Hematopoietic multipotent progenitor cell treated with erythropoietin and hydrocortisone succinate and interleukin-3 and kit ligand, for 4 days (in vitro differentiated cells): ENCODE measurements at regions not wholly inside any gene's neighbourhood (a gene's known extent, or its start where the extent isn't known, plus 50 kb on each side); places are given as distances from the start of the nearest gene placed in this dataset.

Experiments used
- DNase-seq: peaks from one replicate; pipeline ENCODE4 v3.0.0-alpha.2; 2015

DNA sequence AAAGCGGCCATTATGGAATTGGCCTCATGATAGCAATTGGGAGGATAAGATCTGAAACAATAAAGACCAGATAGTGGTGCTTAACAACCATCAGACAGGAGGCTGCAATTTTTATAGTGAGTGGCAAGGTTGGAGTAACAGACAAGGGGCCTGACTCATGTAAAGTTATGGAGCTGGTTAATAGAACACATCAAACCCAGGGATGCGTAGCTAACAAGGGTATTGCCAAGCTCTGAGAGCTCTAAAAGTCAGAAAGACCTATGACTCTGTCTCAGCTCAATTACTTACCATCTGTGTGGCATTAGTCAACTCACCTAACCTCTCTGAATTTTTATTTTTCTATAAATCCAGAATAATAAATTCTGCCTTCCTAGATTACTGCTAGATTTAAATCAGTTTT lies 1731.5 kb upstream of the FLRT2 start:
- DNase-seq = no peak

DNA sequence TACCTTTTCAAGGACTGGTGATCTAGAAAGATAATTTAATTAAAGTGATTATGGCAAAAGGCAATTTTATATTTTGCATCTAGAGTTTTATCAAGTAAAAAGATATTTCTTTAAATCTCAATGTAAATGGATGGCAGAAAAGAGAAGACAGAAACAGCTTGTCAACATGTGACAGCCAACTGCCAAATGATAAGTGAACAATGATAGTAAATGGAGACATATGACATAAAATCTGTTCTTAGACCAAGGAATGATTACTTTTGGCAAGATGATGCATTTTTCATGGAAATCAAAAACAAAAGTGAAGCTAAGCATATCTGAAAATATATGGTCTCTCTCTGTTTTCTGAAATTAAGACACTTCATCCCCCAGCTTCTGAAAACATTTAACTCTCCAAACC lies 1730.7 kb upstream of the FLRT2 start:
- no peak for DNase-seq

DNA sequence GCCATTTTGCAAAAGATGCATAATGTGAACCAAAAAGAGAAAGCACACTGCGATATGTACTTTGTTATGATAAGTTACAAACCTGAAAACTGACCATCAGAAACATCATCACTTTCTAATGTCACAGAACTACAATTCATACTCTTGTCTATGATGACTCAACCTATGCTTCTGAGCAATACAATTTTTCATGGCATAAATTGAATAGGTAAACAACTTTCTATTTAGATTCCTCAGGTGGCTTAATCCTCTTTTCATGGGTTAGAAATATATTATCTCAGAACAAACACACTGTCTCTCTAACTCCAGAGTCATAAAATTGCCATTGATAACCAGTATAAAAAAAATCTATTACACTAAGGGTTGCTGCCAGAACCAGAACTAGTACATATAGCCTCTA lies 1715.0 kb upstream of the FLRT2 start:
- DNase-seq = no peak

DNA sequence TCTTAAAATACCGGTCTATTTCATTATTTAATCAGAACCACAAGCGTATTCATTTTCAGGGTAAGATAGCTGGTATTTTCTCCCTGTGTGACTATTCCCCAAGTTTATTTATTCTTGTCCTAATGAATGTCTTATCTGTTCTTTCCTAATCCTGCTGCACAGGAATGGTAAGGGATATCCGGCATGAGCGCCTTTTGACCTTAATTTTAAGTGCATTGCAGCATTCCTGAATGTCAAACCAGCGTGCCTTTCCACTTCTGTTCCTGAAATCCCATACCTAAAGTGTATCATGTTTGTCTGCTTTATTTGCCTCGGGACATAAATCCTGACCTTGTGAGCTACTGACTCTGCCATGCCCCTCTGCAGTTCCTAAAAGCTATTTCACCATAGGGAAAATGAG lies 1713.2 kb upstream of the FLRT2 start:
- DNase-seq = no peak

DNA sequence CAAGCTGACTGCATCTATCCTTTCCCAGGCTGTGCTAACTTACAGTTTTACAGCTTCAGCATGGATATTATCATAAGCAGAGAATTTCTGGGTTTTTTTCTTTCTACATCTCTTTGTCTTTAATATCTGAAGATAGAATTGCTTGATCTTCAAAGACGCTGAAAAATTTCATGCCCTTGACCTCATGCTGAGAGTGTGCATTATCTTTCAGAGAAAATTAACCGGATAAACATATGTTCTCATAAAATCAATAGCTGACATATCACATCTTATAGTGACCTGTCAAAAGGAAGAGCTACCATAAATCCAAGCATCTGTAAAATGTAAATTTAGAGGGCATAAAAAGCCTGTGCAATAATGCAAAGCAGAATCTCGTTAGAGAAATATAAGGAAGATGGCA lies 1704.1 kb upstream of the FLRT2 start:
- DNase-seq = no peak

DNA sequence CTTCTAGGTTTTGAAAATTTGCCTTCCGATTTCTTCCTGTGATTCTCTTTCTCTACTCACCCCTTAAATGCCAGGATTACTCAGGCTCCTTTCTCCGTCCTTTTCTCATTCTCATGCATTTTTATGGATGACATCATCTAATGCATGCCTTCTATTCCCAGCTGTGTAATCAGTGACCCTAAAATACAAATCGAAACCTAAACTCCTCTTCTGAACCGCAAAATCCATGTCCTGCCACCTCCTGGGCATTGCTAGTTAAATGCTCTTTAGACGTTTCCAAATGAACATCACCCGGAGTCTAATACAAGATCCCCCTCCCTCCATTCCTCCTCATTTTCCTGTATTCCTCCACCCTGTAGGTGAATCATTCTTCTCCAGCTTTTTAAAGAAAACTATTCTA lies 1703.1 kb upstream of the FLRT2 start:
- no peak for DNase-seq

DNA sequence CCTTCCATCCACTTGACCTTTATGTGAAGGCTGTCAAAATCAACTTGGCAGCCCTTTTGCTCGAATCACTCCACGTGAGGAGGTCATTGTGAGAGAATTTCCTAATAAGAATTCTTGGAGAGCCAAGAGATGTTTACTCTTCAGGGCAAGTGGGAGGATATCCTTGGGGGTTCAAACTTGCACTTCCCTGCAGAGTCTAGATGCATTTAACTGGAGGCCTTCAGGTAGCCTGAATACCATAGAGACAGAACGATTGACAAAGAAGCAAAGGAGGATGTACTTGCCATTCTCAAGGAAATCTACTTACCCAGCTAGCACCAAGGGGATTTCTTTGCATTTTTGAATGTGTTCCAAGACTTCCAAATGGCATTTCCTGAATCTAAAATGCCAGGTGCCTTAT lies 1702.6 kb upstream of the FLRT2 start:
- DNase-seq = no peak

DNA sequence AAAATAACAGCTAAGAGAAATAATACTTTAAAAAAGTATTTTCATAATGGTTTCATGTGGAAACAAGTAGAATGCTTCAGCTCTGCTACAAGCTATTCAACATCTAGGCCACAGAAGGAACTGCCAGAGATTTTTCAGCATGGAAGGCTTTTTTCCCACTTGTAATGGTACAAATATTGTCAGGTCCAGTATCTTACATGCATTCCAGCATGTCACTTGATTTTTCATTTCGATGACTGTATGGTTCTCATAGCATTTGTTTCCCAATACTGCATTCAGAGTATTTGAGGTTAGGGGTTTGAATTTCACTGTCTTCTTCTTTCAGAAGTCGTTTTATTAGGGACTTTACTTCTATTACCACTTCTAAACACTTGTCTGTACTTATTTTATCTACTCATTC lies 1701.5 kb upstream of the FLRT2 start:
- no peak for DNase-seq

DNA sequence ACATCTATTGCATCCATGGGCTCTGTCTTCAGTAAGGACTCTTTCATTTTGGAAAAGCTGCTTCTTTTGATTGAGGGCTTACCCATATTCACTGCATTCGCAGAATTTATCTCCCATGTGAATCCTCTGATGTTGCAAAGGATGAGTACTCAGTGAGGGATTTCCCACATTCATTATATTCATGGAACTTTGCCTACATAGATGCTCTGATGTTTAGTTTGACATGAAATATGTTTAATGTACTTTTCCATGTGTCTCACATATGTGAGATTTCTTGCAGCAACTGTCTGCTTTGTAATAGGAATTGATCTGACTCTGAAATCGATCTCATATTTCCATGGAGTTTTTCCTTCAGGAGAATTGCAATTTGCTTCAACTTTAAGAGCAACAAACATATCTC lies 1699.6 kb upstream of the FLRT2 start:
- DNase-seq = no peak

DNA sequence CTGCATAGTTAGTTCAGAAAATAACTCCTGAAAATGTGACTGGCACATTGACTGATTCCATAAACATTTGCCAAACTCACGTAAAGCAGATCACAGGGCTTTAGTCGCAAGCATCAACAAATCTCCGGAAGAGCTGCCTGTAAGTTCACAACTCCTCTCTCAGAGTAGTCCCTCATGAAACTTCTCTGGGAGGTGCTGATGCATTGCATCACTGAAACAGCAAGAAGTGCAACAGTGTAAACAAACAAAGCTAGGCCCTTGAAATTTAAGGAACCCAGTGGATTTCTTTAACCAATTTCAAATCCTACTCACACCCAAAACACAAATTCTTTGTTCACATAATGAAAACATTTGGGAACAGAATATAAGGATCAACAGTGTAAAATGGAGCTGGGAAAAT lies 1691.7 kb upstream of the FLRT2 start:
- DNase-seq = no peak

DNA sequence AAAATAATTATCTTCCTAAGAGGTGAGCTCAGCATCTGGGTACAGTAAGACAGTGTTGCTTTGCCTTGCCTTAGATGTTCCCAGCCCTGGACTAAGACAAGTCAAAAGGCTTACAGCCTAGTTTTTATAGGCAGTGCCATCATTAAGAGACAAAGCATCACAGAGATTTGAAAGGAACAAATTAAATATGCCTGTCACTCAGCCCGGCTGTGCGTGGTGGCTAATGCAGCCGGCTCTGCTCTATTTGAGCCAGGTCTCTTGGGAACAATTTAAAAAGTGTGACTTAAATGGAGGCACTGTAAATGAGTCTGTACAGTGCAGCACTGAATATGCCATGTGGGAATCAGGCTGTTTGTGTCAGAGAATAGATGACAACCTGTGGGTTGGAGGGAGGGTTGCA lies 1687.4 kb upstream of the FLRT2 start:
- DNase-seq = no peak

DNA sequence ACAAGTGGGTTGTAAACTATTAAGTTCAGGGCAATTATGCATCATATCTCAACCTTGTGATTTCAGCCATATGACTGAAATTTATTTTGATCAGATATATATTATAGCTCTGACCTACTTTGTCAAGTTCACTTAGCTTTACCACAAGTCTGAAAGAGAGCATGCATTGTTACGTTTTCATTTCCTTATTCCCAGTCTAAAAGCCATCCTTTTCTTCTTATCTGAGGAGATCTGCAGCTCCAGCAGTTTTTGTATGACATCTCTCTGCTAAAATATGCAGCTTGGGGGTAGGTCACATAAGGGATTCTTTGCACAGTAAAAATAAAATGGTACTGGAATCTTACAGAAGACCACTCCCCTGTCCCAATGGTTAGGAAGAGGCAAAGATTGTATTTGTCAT lies 1682.8 kb upstream of the FLRT2 start:
- DNase-seq = no peak

DNA sequence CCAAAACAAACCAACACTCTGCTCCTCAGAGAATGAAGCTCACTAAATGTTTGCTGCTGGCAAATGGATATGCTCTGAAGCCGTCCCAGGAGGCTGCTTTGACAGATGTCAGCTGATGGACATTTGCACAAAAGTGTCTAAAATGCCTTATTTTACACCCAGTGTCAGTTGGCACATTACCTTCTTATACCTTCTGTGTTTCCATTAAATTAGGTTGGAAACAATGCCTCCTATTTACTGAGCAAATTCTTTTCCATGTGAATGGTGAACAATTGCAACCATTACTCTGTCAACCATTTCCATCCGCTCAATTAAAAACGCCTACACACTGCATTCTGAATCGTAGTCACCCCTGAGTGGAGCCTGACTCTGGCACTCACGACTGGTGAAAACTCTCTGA lies 1679.9 kb upstream of the FLRT2 start:
- no peak for DNase-seq

DNA sequence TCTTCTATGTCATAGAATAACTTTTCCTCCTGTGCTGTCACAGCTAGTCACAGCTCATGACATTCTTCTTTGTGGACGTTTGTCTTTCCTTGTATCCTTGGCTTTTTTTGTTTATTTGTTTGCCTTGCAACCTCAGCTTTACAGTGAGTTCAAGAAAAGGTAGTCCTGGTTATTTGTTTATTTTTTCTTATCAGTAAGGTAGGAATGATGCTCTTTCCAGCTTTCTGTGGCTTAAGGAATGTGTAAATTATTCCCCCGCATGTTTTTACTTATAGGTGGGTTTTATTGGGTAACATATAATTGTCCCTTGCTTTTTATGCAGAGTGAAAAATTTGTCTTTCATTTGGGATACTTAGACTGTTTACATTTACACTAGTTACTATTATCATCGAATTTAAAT lies 1673.6 kb upstream of the FLRT2 start:
- no peak for DNase-seq

DNA sequence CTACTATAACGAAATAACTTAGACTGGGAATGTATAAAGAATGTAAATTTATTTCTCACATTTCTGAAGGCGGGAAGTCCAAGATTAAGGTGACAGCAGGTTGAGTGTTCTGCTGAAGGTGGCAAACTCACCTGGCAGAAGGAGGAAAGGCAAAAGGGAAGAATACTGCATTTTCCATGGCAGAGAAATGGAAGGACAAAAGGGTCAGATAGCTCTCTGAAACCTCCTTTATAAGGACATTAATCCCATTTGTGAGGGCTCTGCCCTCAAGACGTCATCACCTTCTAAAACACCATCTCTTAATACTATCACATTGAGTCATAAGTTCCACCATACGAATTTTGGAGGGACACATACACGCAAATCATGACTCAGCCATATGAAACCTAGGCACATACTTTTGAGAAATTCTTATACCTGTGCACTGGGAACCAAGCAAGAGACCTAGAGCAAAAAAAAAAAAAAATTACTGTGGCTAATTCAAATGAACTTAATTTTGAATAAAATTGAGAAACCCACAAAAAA lies 1669.3 kb upstream of the FLRT2 start:
- no peak for DNase-seq

DNA sequence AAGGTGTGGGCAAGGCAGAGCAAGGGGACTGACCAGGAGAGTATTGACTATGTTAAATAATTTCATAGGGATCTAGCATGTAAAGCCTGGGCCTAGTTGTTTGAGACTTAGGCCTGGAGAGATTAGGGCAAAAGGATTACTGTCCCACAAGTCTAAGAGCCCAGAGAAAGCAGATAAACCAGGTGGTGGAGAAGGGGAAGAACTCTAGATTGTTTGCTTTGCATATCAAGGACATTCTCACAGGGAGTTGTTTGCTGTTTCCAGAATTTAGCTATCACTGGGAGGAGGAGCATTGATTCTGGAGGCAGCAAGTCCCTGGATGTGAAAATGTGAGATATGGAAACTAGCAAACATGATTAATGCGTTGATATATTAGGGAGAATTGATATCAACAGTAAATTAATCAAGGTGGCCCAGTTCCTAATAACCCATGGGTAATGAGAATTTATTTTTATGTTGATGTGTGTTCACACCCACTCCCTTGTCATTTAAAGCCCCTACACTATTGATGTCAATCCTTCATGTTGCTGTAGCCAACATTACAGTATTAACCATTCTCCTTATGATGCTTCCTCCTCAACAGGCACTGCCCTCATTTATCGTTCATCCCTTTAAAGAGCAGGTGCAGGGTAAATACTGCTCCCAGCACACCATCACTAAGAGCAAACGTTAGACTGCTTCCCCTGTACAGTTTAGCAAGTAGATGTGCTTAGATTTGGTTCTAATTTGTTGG lies 1666.7 kb upstream of the FLRT2 start:
- no peak for DNase-seq

DNA sequence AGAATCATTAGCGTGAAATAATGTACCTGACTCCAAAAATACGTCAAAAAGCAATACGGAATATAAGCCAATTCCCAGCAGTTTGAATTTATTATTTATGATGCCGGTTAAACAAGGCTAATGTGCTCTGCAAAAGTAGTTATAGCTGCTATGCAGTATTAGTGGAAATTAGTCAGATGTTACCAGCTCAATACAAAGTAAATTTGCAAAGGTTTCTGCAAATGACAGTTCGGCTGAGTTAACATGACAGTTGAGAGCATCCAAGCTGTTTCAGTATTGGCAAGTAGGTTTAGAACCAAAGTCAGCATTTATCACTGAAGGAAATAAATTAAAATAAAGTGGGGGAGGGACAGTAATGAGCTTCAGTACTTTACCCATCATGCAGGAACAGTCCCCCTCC lies 1665.8 kb upstream of the FLRT2 start:
- no peak for DNase-seq

DNA sequence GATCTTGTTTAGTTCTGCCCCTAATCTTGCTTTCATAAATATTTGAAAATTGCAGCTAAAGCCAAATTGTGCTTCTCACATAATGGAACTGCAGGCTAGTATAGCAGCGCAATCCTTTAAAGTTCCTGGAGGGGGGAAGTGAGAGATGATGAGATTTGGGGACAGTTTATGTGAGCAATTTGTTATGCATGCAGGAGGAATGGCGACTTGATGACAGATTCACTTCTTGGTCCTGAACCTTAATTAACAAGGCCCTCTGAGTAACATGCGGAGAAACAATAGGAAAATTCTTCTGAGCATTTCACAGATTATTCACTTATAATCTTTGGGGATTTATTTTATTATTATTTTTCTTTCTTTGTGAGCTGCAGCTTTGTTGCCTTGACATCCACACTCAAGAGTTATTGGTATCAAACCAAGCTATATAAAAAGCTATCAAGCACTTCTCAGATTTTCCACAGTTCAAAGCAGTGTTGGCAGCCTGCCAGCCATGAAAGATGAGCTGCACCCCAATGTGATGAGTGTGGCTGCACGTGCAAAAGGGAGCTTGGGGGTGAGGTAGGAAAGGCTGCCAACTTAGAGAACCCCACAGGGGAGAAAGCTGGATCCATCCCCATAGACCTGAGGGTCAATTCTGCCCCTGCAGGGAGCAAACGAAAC lies 1662.2 kb upstream of the FLRT2 start:
- no peak for DNase-seq

DNA sequence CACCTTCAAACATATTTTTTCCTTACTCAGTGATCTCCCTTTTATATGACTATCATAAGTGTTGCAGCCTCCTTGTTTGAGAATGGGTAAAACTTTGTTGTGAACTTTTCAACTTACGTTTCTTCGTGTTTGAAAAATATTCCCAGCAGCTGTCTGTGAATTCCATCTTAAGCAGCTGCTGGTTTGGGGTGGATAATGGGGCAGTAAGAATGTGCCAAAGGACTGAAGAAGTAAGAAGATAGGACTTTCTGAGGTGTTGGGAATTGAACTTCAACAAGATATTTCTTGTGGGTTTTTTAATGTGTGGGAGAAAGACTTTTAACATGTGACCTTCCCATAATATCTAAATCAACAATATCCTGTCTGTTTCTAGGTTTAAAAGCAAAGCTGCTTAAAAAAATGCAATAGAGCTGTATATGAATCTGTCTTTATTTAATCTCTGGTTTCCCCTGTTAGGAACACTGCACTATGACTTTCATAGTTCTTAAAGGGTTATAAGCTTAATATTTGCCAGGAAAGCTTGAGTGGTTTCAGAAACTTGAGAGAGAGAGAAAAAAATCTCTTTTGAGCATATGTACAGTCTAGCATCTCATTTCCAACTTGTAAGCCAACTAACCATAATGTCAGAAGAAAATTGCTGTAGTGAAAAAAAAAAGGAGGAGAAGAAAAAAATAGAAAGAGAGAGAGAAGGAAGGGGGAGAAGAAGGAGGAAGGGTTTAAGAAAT lies 1659.2 kb upstream of the FLRT2 start:
- DNase-seq = no peak

DNA sequence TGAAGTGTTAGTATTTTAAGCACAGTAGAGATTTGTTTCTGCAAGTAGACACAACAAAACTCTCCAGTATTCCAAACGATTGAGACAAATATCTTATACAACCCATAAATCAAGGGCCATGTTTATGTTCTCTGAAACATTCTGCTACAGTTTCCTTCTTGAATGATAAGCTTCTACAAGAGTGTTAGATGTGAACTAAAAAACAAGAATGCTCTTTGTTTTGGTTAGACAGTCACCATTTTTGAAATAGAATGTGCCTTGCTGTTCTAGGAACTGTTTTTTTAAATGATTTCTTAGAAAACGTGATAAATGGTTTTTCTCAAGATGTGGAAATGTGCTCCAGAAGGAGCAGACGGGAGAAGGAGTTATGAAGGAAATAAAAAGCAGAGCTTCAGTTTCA lies 1656.3 kb upstream of the FLRT2 start:
- DNase-seq = no peak

DNA sequence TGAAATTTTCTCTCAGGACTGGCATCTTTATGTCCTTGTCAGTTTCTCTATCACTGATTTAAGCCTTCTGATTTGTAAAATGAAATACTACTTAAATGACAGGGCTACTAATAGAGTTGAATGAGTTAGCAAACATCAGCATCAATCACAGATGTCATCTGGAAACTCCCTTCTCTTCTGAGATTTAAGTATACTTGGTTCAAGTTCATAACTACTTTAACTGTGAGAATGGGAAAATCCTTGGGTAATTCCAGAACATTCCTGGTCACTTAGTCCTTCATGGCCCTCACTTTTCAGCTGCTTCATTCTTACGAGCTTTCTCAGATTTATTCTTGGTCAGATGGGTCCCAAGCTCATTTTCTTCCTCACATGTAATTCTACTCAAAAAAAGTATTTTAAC lies 1655.3 kb upstream of the FLRT2 start:
- no peak for DNase-seq

DNA sequence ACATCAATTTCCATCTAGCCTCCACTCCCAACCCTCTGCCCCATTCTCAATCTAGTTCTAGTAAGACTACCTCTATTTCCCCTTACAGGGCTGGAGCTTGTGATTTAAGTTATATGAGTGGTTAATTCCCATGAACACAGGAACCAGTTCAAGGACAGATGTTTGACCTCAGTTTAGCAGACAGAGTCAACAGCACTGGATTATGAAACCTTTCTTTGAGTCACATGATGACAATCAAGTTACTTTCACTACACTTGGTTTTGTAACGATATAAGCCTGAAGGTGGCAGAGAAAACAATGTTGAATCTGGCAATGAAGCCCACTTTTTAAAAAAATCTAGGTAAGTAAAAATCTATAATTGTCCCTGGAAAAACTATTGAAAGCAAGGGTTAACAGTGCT lies 1646.2 kb upstream of the FLRT2 start:
- no peak for DNase-seq

DNA sequence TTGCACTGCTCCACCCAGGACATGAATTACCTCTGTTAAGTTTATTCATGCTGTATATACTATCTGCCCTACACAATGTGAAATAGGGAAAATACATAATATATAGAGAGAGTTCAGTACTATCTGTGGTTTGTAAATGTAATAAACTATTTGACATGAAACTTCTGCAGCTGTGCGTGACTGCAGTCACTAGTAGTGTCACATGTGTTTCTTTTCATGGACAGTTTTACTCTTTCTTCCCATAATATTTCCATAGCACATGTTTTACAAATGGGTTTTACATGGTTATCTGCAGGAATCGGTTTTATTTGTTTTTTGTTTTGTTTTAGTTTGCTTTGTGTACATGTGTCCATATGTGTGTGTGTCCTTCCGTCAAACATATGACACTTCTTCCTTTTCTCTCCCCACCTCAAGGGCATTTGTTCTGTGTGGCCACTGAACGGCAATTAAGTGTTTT lies 1644.1 kb upstream of the FLRT2 start:
- no peak for DNase-seq

DNA sequence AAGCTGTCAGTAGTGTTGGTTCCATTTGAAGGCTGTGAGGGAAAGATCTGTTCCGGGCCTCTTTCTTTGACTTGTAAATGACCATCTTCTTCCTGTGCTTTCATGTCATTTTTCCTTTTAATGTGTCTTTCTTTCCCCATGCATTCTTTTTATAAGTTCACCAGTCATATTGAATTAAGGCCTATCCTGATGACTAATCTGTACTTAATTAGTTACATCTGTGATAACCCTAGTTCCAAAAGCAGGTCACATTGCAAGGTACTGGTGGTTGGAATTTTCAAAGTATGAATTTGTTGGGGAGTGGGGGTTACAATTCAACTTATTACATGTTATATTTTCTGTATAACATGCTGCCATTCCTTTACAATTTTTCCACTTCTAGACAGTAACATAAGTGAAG lies 1642.1 kb upstream of the FLRT2 start:
- no peak for DNase-seq
